GM20000 (cell line): ENCODE measurements at regions not wholly inside any gene's neighbourhood (a gene's known extent, or its start where the extent isn't known, plus 50 kb on each side); places are given as distances from the start of the nearest gene placed in this dataset.
"Not testable (repeated sequence)": the region's sequence is repeated elsewhere in the genome, so short reads cannot be mapped to it uniquely, and the experiment has no call there.

Source experiments
- DNase-seq: peaks from one replicate; pipeline ENCODE4 v3.0.0; 2012; ENCODE audit warnings: low spot score
- TF ChIP-seq, protein P1 (sequence below): IDR thresholded peaks from 2 replicates; pipeline ENCODE4 v1.5.1; 2012; ENCODE audit warnings: mild to moderate bottlenecking, control low read depth; ENCODE audit errors: extremely low read depth, missing control alignments

DNA sequence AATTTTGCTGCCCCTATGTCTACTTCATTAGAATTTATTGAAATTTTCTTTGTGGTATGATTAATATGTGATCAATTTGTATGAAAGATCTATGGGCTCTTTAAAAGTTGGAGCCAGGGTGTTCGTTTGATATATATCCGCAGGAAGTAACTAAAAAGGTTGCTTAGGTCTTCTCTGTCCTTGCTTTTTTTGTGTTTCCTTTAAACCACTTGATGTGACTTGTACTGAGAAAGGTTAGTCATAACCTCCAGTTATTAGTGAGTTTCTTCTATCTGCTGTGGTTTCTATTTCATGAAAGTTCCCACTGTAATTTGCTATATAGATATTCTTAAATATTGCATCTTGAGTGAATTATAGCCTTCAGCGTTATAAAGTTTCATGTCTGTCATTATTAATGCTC lies 585.3 kb upstream of the ARID1B start:
- DNase-seq = peak; percentile 22
- TF ChIP-seq, protein P1, sequence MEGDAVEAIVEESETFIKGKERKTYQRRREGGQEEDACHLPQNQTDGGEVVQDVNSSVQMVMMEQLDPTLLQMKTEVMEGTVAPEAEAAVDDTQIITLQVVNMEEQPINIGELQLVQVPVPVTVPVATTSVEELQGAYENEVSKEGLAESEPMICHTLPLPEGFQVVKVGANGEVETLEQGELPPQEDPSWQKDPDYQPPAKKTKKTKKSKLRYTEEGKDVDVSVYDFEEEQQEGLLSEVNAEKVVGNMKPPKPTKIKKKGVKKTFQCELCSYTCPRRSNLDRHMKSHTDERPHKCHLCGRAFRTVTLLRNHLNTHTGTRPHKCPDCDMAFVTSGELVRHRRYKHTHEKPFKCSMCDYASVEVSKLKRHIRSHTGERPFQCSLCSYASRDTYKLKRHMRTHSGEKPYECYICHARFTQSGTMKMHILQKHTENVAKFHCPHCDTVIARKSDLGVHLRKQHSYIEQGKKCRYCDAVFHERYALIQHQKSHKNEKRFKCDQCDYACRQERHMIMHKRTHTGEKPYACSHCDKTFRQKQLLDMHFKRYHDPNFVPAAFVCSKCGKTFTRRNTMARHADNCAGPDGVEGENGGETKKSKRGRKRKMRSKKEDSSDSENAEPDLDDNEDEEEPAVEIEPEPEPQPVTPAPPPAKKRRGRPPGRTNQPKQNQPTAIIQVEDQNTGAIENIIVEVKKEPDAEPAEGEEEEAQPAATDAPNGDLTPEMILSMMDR = no peak

DNA sequence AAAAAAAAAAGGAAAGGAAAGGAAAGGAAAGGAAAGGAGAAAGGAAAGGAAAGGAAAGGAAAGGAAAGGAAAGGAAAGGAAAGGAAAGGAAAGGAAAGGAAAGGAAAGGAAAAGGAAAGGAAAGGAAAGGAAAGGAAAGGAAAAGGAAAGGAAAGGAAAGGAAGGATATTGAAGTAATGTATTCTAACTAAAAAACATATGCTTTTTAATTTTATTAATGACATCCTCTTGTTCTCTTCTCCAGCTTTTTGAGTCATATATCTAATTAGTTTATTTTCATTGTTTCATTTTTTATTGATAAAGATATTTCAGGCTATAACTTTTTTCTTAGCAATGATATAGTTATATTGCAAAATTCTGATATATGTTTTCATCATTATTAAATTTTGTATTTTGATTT lies 585.8 kb upstream of the ARID1B start:
- not testable (repeated sequence) for DNase-seq

DNA sequence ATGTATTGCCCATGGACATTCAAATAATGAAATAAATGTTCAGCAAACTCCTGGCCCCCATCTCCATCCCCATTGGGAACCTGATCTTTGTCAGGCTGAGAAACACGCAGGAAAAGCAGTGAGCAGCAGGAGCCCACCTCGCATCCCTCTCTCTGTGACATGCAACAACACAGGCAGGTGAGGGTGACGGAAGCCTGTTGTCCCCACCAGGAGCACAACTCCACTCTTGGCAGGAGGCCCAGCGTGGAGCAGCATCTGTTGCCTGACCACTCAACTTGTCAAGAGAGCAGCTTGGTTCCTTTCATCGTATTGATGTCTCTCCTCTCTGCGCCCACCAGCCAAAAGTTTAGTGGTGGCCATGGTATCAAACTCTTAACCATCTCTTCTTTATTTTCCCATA lies 586.9 kb upstream of the ARID1B start:
- DNase-seq = no peak
- TF ChIP-seq, protein P1 = no peak

DNA sequence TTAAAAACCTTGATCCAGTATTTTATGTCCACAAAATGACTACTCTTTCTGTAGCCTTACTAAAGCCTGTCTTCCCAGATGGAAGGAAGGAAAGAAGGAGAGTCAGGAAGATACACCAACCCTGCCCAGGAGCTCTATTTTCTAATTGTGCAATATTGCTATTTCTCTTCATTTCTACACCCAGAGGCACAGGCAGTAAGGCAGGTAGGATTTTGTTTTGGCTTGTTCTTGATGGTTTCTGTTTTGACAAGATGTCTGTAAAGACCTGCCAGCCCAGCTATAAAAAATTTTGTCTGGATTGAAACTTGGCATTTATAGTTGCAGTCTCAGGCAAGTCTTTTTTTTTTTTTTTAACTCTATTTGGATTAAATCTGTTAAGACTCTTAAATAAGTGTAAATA lies 587.5 kb upstream of the ARID1B start:
- TF ChIP-seq, protein P1 = no peak
- no peak for DNase-seq

DNA sequence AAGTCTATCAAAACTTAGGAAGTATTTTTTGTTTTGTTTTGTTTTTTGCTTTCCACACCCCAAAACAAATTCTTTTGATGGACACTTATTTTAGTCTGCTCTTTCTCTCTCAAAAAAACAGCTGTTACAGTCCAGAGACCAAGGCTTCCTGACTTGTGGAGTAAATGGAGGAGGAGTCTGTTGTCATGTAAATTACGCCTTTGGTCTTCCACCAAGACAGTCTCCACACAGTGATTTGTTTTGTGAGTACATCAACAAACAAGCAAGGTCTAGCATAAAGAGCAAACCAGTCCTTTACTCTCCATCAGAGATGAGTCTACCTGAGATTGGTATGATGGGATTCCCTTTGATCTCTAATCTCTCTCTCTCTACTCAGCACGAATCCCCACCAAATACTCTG lies 588.0 kb upstream of the ARID1B start:
- TF ChIP-seq, protein P1 = no peak
- no peak for DNase-seq

DNA sequence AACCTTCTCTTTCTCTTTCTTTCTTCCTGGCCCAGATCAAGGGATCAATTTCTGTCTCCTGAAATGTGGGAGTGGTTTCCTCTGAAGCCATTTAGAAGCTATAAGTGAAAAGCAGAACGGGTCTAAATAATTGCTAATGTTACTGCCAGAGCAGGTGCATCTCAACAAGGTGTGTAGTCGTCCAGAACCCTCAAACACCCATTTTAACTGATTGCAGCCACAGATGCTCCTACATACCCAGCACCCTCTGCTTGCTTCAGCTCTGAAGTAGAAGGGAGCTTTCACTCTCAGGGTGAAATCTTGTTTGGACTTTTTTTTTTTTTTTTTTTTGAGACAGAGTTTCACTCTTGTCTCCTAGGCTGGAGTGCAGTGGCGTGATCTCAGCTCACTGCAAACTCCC lies 592.1 kb upstream of the ARID1B start:
- no peak for DNase-seq
- TF ChIP-seq, protein P1 = no peak

DNA sequence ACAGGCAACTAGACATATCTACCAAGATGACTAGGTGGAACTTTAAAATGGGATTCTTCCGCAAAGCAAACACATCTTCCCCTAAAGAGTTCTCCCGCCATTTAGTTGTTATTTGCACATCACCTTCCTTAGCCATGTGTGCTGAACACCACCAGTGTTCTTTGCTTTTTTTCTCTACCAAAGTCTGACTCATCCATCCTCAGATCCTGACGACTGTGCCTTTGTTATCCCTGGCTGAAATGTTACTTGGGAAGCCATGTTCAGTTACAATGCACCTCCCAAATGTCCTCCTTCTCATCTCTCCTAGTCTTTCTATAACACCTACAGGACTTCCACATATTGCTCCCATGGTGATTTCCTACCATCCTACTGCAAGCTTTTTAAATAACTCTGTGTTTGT lies 593.5 kb upstream of the ARID1B start:
- DNase-seq = no peak
- TF ChIP-seq, protein P1 = no peak

DNA sequence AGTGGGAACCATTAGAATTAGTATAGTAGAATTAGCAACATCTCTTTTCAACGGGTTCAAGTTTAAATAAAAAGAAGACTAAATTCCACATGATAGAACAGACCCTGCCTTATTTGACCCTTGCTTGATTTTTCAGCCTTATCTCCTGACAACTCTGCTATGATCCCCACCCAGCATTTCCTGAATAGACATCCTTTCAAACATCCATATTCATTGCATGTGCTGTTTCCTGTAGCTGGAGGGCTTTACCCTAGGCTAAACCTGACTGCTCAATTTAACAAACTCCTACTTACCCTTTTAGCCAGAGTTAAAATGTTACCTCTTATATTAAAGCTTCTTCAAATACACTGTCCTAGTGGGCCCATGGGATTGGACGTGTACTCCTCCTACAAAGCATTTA lies 594.8 kb upstream of the ARID1B start:
- no peak for DNase-seq

More for the DNA sequence above, 594.8 kb upstream of the ARID1B start:
- TF ChIP-seq, protein P1 = no peak
